ENCODE measurements at regions not wholly inside any gene's neighbourhood (a gene's known extent, or its start where the extent isn't known, plus 50 kb on each side); places are given as distances from the start of the nearest gene placed in this dataset.

GRCh38 chr10:110363572-110364411, 59.1 kb upstream of the SMNDC1 start:
- DNase-seq (ENCODE audit: insufficient read length) (no peak), FAIRE-seq (no peak)
- no peak for TF ChIP-seq POLR2A (IDR thresholded peaks at IDR 0.05; ENCODE audit: low read depth, low read length)
- TF ChIP-seq POLR2AphosphoS5 (IDR thresholded peaks at IDR 0.05; ENCODE audit: low read depth, low read length): no peak
- TF ChIP-seq TAF1 (IDR thresholded peaks at IDR 0.05; ENCODE audit: borderline replicate concordance, low read depth, low read length): no peak

GRCh38 chr10:110364531-110364937, 59.8 kb upstream of the SMNDC1 start:
- no peak for DNase-seq (ENCODE audit: insufficient read length)
- no peak for TF ChIP-seq POLR2A (IDR thresholded peaks at IDR 0.05; ENCODE audit: low read depth, low read length)
- TF ChIP-seq TAF1 (IDR thresholded peaks at IDR 0.05; ENCODE audit: borderline replicate concordance, low read depth, low read length): no peak
- no peak for TF ChIP-seq POLR2AphosphoS5 (IDR thresholded peaks at IDR 0.05; ENCODE audit: low read depth, low read length)
- FAIRE-seq: no peak

GRCh38 chr10:110365356-110366143, 60.8 kb upstream of the SMNDC1 start:
- DNase-seq (ENCODE audit: insufficient read length): no peak
- FAIRE-seq: peak; percentile 53
- TF ChIP-seq POLR2AphosphoS5 (IDR thresholded peaks at IDR 0.05; ENCODE audit: low read depth, low read length) (no peak), POLR2A (IDR thresholded peaks at IDR 0.05; ENCODE audit: low read depth, low read length) (no peak), TAF1 (IDR thresholded peaks at IDR 0.05; ENCODE audit: borderline replicate concordance, low read depth, low read length) (no peak)

GRCh38 chr10:110366635-110367034, 61.9 kb upstream of the SMNDC1 start:
- DNase-seq (ENCODE audit: insufficient read length): no peak
- TF ChIP-seq POLR2A (IDR thresholded peaks at IDR 0.05; ENCODE audit: low read depth, low read length) (no peak), POLR2AphosphoS5 (IDR thresholded peaks at IDR 0.05; ENCODE audit: low read depth, low read length) (no peak), TAF1 (IDR thresholded peaks at IDR 0.05; ENCODE audit: borderline replicate concordance, low read depth, low read length) (no peak)
- no peak for FAIRE-seq

- no peak for DNase-seq (ENCODE audit: insufficient read length)
- peak; percentile 68 for FAIRE-seq
- TF ChIP-seq POLR2A (IDR thresholded peaks at IDR 0.05; ENCODE audit: low read depth, low read length) (no peak), POLR2AphosphoS5 (IDR thresholded peaks at IDR 0.05; ENCODE audit: low read depth, low read length) (no peak), TAF1 (IDR thresholded peaks at IDR 0.05; ENCODE audit: borderline replicate concordance, low read depth, low read length) (no peak)
Measured at GRCh38 chr10:110368002-110368401, 63.3 kb upstream of the SMNDC1 start.

- FAIRE-seq (no peak), DNase-seq (ENCODE audit: insufficient read length) (no peak)
- TF ChIP-seq POLR2AphosphoS5 (IDR thresholded peaks at IDR 0.05; ENCODE audit: low read depth, low read length) (no peak), POLR2A (IDR thresholded peaks at IDR 0.05; ENCODE audit: low read depth, low read length) (no peak), TAF1 (IDR thresholded peaks at IDR 0.05; ENCODE audit: borderline replicate concordance, low read depth, low read length) (no peak)
Measured at GRCh38 chr10:110368556-110368955, 63.8 kb upstream of the SMNDC1 start.

GRCh38 chr10:110370006-110370405, 65.3 kb upstream of the SMNDC1 start:
- FAIRE-seq (no peak), DNase-seq (ENCODE audit: insufficient read length) (no peak)
- no peak for TF ChIP-seq POLR2A (IDR thresholded peaks at IDR 0.05; ENCODE audit: low read depth, low read length)
- no peak for TF ChIP-seq TAF1 (IDR thresholded peaks at IDR 0.05; ENCODE audit: borderline replicate concordance, low read depth, low read length)
- TF ChIP-seq POLR2AphosphoS5 (IDR thresholded peaks at IDR 0.05; ENCODE audit: low read depth, low read length): no peak

- TF ChIP-seq POLR2A (IDR thresholded peaks at IDR 0.05; ENCODE audit: low read depth, low read length) (no peak), POLR2AphosphoS5 (IDR thresholded peaks at IDR 0.05; ENCODE audit: low read depth, low read length) (no peak), TAF1 (IDR thresholded peaks at IDR 0.05; ENCODE audit: borderline replicate concordance, low read depth, low read length) (no peak)
- no peak for DNase-seq (ENCODE audit: insufficient read length)
- FAIRE-seq: no peak
Measured at GRCh38 chr10:110372656-110373055, 67.9 kb upstream of the SMNDC1 start.

GRCh38 chr10:110373059-110373458, 68.3 kb upstream of the SMNDC1 start:
- FAIRE-seq (no peak), DNase-seq (ENCODE audit: insufficient read length) (no peak)
- no peak for TF ChIP-seq TAF1 (IDR thresholded peaks at IDR 0.05; ENCODE audit: borderline replicate concordance, low read depth, low read length)
- TF ChIP-seq POLR2AphosphoS5 (IDR thresholded peaks at IDR 0.05; ENCODE audit: low read depth, low read length): no peak
- TF ChIP-seq POLR2A (IDR thresholded peaks at IDR 0.05; ENCODE audit: low read depth, low read length): no peak

GRCh38 chr10:110373857-110374654, 69.3 kb upstream of the SMNDC1 start:
- no peak for FAIRE-seq
- no peak for DNase-seq (ENCODE audit: insufficient read length)
- TF ChIP-seq TAF1 (IDR thresholded peaks at IDR 0.05; ENCODE audit: borderline replicate concordance, low read depth, low read length) (no peak), POLR2A (IDR thresholded peaks at IDR 0.05; ENCODE audit: low read depth, low read length) (no peak), POLR2AphosphoS5 (IDR thresholded peaks at IDR 0.05; ENCODE audit: low read depth, low read length) (no peak)

GRCh38 chr10:110375121-110375520, 70.4 kb upstream of the SMNDC1 start:
- TF ChIP-seq POLR2A (IDR thresholded peaks at IDR 0.05; ENCODE audit: low read depth, low read length): no peak
- no peak for TF ChIP-seq POLR2AphosphoS5 (IDR thresholded peaks at IDR 0.05; ENCODE audit: low read depth, low read length)
- no peak for DNase-seq (ENCODE audit: insufficient read length)
- FAIRE-seq: no peak

Measured in GM12892 (cell line).